ENCODE measurements at regions not wholly inside any gene's neighbourhood (a gene's known extent, or its start where the extent isn't known, plus 50 kb on each side); places are given as distances from the start of the nearest gene placed in this dataset.

DNA sequence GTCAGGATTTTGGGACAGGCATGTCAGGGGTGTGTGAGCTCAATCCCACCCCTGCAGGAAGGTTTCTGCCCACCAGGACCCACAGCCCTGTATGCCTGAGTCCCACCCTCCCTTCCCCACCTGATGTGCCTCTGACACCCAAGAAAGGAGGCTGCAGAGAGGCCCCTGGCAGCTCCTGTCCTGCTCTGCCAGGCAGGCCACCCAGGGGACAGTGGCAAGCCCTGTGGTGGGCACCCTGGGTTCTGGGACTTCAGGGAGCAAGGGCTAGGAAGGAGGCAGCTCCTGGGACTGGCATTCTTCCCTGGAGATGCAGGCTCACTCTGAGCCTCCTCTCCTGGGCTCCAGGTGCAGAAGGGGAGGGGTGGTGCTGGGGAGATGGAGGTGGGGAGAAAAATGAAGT, 234.5 kb upstream of the B3GAT1 start:
- H3K27me3 Mint-ChIP-seq (ENCODE audit: low read depth) = peaks cover 14% of the 10 kb centered on the region
- peaks cover 32% of the 10 kb centered on the region for H3K4me1 Mint-ChIP-seq
- no peaks in the 10 kb centered on the region for H3K9me3 Mint-ChIP-seq
- H3K27ac Mint-ChIP-seq = no peak overlapping the region
- ChIA-PET POLR2A (no interaction called here), CTCF (no interaction called here)
- TF ChIP-seq, protein P1, sequence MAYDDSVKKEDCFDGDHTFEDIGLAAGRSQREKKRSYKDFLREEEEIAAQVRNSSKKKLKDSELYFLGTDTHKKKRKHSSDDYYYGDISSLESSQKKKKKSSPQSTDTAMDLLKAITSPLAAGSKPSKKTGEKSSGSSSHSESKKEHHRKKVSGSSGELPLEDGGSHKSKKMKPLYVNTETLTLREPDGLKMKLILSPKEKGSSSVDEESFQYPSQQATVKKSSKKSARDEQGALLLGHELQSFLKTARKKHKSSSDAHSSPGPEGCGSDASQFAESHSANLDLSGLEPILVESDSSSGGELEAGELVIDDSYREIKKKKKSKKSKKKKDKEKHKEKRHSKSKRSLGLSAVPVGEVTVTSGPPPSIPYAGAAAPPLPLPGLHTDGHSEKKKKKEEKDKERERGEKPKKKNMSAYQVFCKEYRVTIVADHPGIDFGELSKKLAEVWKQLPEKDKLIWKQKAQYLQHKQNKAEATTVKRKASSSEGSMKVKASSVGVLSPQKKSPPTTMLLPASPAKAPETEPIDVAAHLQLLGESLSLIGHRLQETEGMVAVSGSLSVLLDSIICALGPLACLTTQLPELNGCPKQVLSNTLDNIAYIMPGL (CRISPR knock-in tag; IDR thresholded peaks at IDR 0.05) = no peak
- TF ChIP-seq JUN (CRISPR knock-in tag; IDR thresholded peaks at IDR 0.05) = no peak
- no peak for TF ChIP-seq TP53 (CRISPR knock-in tag; IDR thresholded peaks at IDR 0.05)
- H3K4me3 Mint-ChIP-seq = no peak overlapping the region
- no peak for ATAC-seq
- no peaks in the 10 kb centered on the region for H3K36me3 Mint-ChIP-seq
- DNase-seq (ENCODE audit: low spot score) = no peak

DNA sequence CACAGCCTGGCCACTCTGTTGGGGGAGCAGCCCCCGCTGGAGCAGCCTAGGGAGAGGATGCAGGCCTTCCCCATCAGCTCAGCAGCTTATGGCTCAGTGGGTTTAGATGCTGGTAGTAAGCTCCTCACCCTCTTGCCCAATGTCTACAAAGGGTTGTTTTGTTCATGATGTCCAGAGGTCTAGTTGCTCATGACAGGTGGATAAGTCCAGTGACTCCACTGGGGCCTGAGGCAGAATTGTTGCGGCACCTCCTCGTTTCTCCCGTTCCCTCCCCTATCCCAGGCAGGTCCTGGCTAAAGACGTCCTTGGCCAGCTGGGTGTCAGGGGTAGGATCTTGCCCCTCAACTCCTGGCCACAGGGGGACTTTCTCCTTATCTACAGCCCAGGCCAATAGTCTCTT, 233.5 kb upstream of the B3GAT1 start:
- Mint-ChIP-seq H3K4me1 (peaks cover 32% of the 10 kb centered on the region), H3K36me3 (no peaks in the 10 kb centered on the region), H3K9me3 (no peaks in the 10 kb centered on the region), H3K27ac (no peak overlapping the region), H3K27me3 (ENCODE audit: low read depth) (peaks cover 14% of the 10 kb centered on the region), H3K4me3 (no peak overlapping the region)
- TF ChIP-seq, protein P2, sequence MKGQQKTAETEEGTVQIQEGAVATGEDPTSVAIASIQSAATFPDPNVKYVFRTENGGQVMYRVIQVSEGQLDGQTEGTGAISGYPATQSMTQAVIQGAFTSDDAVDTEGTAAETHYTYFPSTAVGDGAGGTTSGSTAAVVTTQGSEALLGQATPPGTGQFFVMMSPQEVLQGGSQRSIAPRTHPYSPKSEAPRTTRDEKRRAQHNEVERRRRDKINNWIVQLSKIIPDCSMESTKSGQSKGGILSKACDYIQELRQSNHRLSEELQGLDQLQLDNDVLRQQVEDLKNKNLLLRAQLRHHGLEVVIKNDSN (CRISPR knock-in tag; IDR thresholded peaks at IDR 0.05) = no peak
- TF ChIP-seq ZNF263 (CRISPR knock-in tag; IDR thresholded peaks at IDR 0.05; ENCODE audit: low read depth) (no peak), FOXP1 (CRISPR knock-in tag; IDR thresholded peaks at IDR 0.05; ENCODE audit: borderline replicate concordance) (no peak), GTF2I (CRISPR knock-in tag; conservative IDR thresholded peaks at IDR 0.05) (no peak)
- TF ChIP-seq, protein P3, sequence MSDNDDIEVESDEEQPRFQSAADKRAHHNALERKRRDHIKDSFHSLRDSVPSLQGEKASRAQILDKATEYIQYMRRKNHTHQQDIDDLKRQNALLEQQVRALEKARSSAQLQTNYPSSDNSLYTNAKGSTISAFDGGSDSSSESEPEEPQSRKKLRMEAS (CRISPR knock-in tag; IDR thresholded peaks at IDR 0.05) = no peak
- TF ChIP-seq, protein P4, sequence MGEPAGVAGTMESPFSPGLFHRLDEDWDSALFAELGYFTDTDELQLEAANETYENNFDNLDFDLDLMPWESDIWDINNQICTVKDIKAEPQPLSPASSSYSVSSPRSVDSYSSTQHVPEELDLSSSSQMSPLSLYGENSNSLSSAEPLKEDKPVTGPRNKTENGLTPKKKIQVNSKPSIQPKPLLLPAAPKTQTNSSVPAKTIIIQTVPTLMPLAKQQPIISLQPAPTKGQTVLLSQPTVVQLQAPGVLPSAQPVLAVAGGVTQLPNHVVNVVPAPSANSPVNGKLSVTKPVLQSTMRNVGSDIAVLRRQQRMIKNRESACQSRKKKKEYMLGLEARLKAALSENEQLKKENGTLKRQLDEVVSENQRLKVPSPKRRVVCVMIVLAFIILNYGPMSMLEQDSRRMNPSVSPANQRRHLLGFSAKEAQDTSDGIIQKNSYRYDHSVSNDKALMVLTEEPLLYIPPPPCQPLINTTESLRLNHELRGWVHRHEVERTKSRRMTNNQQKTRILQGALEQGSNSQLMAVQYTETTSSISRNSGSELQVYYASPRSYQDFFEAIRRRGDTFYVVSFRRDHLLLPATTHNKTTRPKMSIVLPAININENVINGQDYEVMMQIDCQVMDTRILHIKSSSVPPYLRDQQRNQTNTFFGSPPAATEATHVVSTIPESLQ (CRISPR knock-in tag; IDR thresholded peaks at IDR 0.05) = no peak
- ChIA-PET POLR2A (no interaction called here), CTCF (no interaction called here)
- ATAC-seq (no peak), DNase-seq (ENCODE audit: low spot score) (no peak)

DNA sequence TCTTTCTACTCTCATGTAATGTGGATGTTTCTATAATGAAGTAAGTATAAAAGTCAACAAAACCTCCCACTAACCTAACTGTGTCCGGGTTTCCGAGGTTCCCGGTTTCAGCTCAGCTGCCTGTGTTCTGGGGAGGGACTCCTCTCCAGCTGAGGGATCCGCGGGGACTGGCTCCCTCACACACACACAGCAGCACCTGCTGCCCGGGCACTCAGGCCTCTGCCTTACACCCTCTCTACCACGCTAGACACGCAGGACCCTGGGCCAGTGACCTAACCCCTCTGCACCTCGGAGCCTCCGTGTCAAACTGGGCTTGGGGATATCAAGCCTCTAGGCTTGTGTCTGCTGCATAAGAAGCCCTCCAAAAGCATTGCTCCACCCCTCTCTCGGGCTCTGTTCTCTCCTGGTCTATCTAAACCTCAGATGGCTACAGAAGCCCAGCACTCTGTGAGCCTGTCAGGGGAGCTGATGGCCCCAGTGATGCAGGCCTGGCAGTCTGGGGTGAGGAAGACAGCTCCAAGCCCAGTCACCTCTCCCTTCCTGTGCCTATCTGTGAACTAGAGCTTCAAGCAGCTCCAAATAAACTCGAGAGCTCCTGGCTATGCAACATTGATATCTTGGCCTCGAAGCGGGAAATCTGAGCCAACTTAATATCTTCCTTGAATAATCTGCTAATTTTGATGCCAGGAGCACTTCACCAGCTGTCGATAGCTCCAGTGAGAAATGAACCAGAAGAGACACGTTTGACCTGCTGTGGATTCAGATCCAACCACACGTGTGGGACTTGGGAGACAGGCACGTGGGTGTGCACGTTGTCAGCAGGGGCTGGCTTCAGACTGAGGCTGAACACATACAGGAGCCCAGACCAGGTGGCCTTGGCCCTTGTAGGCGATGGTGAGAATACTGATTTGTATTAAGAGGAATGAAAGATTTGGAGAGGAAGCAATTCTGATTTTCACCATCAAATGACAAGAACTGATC, 232.7 kb upstream of the B3GAT1 start:
- no peak for TF ChIP-seq HMGA2 (CRISPR knock-in tag; IDR thresholded peaks at IDR 0.05)
- DNase-seq (ENCODE audit: low spot score) = no peak
- H3K4me1 Mint-ChIP-seq = peaks cover 32% of the 10 kb centered on the region
- no peaks in the 10 kb centered on the region for H3K36me3 Mint-ChIP-seq
- H3K4me3 Mint-ChIP-seq = no peak overlapping the region
- POLR2A ChIA-PET = no interaction called here
- H3K27ac Mint-ChIP-seq = no peak overlapping the region
- peaks cover 14% of the 10 kb centered on the region for H3K27me3 Mint-ChIP-seq (ENCODE audit: low read depth)
- CTCF ChIA-PET = no interaction called here
- ATAC-seq = peak; percentile 23
- no peaks in the 10 kb centered on the region for H3K9me3 Mint-ChIP-seq

DNA sequence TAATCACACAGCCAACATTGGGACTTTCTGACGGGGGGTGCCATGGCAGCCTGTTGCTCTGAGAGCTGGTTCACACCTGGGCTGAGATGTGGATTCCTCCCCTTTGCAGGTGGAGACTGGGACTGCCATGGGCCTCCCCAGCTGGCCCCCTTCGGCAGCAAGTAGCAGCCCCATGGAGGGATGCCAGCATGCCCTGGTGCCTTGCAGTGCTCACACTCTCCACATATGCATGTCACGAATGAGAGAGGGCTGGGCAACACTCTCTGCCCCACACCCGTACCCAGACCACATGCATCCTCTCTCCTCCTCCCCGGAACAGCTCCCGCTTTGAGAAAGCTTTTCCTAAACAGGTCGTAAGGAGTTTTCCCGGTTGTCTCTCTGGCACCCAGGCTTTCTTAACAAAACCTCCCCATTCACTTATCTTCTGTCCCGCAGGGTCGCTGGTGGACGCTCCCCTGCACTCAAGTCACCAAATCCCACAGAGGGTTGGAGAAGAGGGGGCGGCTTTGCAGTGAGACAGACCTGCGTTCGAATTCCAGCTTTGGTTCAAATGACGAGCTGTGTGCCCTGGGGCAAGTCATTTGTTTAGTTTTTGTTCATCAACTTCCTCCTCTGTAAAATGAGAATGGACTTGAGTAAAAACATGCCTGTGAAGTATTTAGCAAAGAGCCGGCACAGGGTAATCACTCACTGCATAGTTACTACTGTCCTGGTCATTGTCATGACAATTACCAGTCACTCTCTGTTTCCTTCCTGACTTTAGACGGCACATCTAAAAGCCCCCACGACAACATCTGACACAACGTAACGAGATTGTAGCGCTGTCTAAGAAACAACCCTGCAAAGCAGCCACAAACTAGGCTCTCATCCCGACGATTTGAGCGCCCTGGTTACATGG, 231.3 kb upstream of the B3GAT1 start:
- H3K36me3 Mint-ChIP-seq = no peaks in the 10 kb centered on the region
- peaks cover 14% of the 10 kb centered on the region for H3K27me3 Mint-ChIP-seq (ENCODE audit: low read depth)
- H3K4me3 Mint-ChIP-seq = no peak overlapping the region
- ATAC-seq (peak; percentile 43), DNase-seq (ENCODE audit: low spot score) (no peak)
- H3K4me1 Mint-ChIP-seq = peaks cover 32% of the 10 kb centered on the region
- CTCF ChIA-PET = no interaction called here
- no peaks in the 10 kb centered on the region for H3K9me3 Mint-ChIP-seq
- POLR2A ChIA-PET = no interaction called here
- no peak overlapping the region; the same call in 1 of the 2 replicates for H3K27ac Mint-ChIP-seq
- TF ChIP-seq, protein P2 (CRISPR knock-in tag; IDR thresholded peaks at IDR 0.05) = no peak
- TF ChIP-seq ZNF219 (CRISPR knock-in tag; IDR thresholded peaks at IDR 0.05; ENCODE audit: borderline replicate concordance) (no peak), GRHL2 (CRISPR knock-in tag; IDR thresholded peaks at IDR 0.05; ENCODE audit: insufficient replicate concordance, severe bottlenecking) (no peak)
- TF ChIP-seq, protein P5, sequence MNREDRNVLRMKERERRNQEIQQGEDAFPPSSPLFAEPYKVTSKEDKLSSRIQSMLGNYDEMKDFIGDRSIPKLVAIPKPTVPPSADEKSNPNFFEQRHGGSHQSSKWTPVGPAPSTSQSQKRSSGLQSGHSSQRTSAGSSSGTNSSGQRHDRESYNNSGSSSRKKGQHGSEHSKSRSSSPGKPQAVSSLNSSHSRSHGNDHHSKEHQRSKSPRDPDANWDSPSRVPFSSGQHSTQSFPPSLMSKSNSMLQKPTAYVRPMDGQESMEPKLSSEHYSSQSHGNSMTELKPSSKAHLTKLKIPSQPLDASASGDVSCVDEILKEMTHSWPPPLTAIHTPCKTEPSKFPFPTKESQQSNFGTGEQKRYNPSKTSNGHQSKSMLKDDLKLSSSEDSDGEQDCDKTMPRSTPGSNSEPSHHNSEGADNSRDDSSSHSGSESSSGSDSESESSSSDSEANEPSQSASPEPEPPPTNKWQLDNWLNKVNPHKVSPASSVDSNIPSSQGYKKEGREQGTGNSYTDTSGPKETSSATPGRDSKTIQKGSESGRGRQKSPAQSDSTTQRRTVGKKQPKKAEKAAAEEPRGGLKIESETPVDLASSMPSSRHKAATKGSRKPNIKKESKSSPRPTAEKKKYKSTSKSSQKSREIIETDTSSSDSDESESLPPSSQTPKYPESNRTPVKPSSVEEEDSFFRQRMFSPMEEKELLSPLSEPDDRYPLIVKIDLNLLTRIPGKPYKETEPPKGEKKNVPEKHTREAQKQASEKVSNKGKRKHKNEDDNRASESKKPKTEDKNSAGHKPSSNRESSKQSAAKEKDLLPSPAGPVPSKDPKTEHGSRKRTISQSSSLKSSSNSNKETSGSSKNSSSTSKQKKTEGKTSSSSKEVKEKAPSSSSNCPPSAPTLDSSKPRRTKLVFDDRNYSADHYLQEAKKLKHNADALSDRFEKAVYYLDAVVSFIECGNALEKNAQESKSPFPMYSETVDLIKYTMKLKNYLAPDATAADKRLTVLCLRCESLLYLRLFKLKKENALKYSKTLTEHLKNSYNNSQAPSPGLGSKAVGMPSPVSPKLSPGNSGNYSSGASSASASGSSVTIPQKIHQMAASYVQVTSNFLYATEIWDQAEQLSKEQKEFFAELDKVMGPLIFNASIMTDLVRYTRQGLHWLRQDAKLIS (CRISPR knock-in tag; IDR thresholded peaks at IDR 0.05; ENCODE audit: borderline replicate concordance) = no peak
- TF ChIP-seq, protein P6, sequence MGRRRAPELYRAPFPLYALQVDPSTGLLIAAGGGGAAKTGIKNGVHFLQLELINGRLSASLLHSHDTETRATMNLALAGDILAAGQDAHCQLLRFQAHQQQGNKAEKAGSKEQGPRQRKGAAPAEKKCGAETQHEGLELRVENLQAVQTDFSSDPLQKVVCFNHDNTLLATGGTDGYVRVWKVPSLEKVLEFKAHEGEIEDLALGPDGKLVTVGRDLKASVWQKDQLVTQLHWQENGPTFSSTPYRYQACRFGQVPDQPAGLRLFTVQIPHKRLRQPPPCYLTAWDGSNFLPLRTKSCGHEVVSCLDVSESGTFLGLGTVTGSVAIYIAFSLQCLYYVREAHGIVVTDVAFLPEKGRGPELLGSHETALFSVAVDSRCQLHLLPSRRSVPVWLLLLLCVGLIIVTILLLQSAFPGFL (CRISPR knock-in tag; IDR thresholded peaks at IDR 0.05; ENCODE audit: borderline replicate concordance) = no peak

All from WTC11 (cell line).